HL-60/S4 treated with retinoic acid at 250 ng/mL for 4 days and 3 days (cell line): ENCODE measurements at regions not wholly inside any gene's neighbourhood (a gene's known extent, or its start where the extent isn't known, plus 50 kb on each side); places are given as distances from the start of the nearest gene placed in this dataset.
"Not testable (repeated sequence)": the region's sequence is repeated elsewhere in the genome, so short reads cannot be mapped to it uniquely, and the experiment has no call there.

Source experiments
- in situ Hi-C: fragments of 300-500 bp; cut with MboI; formaldehyde crosslinking; loops from 2 replicates; pipeline ENCODE4 v1.7.0; 2022; ENCODE audit warnings: low sequenced_read_pairs

DNA sequence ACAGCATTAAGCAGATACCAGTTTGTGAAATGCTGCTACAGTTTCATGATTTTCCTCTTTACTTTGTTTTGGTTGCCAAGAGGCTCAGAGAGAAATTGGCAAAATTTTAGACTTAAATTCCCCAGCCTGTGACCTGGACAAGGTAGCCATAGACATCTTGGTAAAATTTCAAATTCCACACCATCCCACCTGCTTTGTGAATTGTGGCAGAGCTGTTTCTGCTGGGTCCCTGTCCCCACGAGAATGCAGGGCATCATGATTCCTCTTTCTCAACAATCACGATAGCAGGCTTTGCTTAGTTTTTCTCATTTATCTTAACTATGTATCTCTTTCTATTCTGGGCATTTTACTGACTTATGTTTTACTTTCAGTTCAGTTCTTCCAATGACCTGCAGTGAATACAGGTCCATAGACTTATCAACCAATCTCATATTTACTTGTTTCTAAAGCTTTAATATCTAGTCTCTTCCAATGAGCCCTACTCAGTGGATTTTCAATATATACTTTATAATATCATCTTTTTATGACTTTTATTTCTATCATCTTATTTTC lies 351.6 kb downstream of the SOCS6 start:
- in situ Hi-C loops, result no loop called here

DNA sequence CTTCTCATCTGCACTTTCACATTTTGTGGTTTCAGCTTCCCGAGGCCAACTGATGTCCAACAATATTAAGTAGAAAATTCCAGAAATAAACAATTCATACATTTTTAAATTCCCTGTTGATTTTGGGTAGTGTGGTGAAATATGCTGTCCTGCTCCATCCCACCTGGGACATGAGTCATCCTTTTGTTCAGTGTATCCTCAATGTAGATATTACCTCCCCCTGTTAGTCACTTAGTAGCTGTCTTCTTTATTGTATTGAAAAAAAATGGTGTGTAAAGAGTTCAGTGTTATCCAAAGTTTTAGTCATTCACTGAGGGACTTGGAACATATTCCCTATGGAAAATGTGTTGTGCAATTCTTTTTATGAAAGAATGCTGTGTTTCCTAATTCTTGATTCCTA lies 348.1 kb downstream of the SOCS6 start:
- in situ Hi-C loops, result no loop called here

DNA sequence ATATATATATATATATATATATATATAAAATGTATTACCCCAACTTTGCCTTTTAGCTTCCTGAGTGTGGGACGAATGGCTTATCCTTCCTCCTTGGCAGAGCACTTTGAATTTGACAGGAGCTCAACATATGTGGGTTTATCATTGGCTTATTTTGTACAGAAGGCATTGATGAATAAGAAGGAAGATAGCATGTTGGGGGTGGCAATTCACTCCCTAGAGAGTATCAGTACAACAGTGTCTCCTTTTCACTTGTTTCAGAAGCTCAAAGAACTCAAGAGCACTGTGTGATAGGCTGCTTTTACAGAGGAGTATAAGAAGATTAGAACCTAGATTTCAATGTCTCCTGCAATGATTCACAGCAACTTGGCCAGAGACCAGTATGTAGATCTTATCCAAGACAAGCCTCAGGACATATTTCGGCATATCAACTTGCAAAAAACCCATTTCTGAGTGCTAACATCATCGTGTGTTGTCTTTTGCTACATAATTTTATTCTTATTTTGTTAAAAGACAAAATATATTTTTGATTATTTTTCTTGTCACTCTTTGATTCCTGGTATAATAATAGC lies 345.8 kb downstream of the SOCS6 start:
- in situ Hi-C loops, result no loop called here

- in situ Hi-C loops, result no loop called here
These were observed 338.4 kb downstream of the SOCS6 start for GRCh38 chr18:70627182-70627802.

DNA sequence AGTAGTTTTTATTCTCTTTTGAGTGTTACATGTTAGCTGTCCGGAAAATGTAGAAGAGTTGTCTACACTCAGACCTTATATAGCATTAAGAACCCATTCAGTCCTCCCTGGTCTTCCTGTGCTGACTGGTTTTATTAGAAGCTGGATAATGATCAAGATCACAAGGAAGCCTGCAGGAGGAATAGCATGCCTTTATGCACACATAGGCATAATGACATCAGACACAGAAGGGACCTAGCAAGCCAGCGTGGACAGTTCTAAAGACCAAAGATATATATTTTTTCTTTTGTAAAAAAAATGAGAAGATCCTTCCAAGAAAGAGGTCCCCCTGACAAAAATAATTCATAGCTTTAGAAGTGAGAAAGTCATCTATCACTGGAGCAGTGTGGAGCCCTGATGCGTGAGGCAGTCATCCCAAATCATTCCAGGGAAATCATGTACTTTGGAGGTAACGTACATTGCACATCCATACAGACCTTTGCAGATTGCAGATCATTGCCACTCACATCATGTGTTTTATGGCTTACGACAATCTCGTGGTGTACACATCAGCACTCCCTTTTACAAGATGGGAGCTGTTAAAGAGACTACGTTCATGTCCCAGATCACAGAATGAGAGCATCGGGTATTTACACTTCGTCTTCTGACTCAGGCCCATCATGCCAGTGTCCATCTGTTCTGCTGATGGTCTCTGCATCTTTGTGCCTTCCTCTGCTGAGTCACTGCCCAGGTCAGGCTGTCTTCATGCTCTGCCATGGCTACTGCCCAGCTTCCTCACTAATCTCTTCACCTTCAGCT lies 334.0 kb downstream of the SOCS6 start:
- in situ Hi-C loops, result no loop called here

GRCh38 chr18:70621710-70622109 lies 332.9 kb downstream of the SOCS6 start:
- in situ Hi-C loops, result no loop called here

DNA sequence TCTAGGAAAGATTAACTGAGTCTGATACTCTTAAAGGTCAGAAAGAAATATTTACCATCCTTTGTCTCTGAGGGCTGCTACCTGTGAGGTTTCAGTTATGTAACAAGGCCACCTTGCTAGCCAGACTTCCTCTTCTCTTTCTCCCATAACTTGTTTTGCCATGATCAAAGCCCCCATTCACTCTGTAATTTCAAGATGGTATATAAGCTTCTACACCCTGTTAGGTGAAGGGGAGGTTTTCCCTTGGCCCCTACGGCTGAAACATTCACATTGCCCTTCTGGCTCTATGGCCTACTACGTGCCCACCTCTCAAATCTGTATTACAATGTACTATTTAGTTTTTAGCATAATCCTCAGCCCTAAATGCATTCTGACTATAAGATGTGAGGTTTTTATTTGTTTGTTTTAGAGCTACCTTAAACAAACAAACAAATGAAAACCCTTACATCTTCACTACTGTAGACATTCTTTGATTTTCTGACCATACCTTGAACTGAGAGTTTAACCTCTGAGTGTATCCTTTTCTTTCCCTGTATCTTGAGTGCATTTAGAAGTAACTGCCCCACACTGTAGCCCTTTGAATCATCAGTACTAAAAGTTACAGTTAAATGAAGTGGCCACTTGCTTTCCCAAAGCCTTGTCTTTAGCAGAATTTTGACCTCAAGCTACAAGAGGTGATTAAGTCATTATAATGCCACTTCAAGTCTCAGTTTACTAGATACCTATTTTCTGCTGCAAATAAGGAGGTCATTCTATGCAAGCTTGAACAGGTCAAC lies 332.2 kb downstream of the SOCS6 start:
- in situ Hi-C loops, result no loop called here

- in situ Hi-C loops, result no loop called here
These were observed 328.3 kb downstream of the SOCS6 start for GRCh38 chr18:70617020-70617763.

GRCh38 chr18:70600225-70600925 lies 311.5 kb downstream of the SOCS6 start:
- in situ Hi-C loops, result no loop called here

DNA sequence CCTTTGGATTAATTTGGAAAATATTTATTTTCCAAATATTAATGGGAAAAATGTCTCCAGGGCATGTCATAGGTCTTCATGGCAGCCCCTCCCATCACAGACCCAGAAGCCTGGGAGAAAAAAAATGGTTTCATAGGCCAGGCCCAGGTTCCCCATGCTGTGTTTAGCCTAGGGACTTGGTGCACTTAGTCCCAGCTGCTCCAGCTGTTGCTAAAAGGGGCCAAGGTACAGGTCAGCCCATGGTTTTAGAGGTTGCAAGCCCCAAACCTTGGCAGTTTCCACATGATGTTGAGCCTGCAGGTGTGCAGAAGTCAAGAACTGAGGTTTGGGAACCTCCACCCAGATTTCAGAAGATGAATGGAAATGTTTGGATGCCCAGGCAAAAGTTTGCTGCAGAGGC lies 309.6 kb downstream of the SOCS6 start:
- in situ Hi-C loops, result no loop called here

DNA sequence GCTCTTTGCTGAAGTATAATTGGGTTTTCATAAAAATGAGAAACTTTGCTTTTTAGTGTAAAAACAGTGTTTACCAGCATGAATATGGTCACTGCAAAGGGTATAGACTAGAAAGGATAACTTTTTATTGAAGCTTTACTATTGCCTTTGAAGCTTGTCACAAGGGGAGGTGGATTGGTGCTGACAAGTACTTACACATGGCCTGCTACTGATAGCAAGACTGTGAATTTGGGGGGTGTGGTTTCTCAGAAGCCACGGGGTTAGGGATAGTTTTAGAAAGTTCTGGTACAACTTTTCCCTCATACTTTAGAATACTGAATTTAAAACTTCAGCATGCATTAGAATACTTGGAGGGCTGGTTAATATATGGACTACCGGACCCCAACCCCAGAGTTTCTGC lies 294.1 kb downstream of the SOCS6 start:
- in situ Hi-C loops, result no loop called here

- in situ Hi-C loops, result no loop called here
These were observed 289.6 kb downstream of the SOCS6 start for GRCh38 chr18:70578480-70578879.

GRCh38 chr18:70577023-70577420 lies 288.2 kb downstream of the SOCS6 start:
- in situ Hi-C loops, result no loop called here

GRCh38 chr18:70576276-70577022 lies 287.6 kb downstream of the SOCS6 start:
- in situ Hi-C loops, result no loop called here

GRCh38 chr18:70574951-70575350 lies 286.1 kb downstream of the SOCS6 start:
- in situ Hi-C loops, result not testable (repeated sequence)

DNA sequence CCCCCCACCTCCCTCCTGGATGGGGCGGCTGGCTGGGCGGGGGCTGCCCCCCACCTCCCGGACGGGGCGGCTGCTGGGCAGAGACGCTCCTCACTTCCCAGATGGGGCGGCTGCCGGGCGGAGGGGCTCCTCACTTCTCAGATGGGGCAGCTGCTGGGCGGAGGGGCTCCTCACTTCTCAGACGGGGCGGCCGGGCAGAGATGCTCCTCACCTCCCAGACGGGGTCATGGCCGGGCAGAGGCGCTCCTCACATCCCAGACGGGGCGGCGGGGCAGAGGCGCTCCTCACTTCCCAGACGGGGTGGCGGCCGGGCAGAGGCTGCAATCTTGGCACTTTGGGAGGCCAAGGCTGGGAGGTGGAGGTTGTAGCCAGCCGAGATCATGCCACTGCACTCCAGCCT lies 280.8 kb downstream of the SOCS6 start:
- in situ Hi-C loops, result not testable (repeated sequence)

DNA sequence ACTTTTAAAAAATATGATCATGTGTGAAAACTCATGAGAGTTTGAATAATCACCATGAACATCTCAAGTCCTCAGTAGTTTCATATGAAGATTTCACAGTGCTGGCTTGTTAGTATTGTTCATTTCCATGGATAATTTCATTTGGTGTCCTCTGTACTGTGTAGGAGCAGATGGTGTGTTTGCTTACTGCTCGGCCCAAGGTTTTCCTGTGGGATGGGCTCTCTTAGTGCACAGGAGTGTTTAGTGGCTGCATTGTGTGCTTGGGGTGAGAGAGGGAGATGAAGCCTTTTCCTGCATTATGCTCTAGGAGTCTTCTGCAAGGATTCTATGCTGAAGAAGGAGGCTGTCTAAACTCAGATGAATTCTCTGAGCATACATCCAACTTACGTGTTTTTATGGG lies 270.6 kb downstream of the SOCS6 start:
- in situ Hi-C loops, result no loop called here

DNA sequence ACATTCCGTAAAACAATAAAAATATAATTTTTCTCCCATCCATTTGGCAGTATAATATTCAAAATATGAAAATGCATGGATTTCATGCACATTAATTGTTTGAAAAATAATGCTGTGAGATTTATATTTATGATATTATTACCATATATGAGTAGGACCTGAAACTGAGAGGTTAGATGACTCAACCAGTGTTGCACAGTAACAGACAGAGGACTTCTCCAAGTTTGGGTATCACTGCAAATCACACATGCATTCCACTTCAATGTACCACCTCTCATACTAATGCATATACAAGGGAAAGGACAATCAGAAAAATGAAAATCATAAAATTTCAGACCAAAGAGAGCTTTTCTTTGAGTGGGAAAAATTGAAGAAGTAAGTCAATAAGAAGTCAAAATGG lies 269.5 kb downstream of the SOCS6 start:
- in situ Hi-C loops, result no loop called here

GRCh38 chr18:70554854-70555445 lies 266.1 kb downstream of the SOCS6 start:
- in situ Hi-C loops, result no loop called here
